Tibial nerve (tissue), 3 donors: ENCODE measurements at regions not wholly inside any gene's neighbourhood (a gene's known extent, or its start where the extent isn't known, plus 50 kb on each side); places are given as distances from the start of the nearest gene placed in this dataset.

Experiments used
- CTCF ChIP-seq, 5 experiments: fragments of 200-600 bp in 3 of 5; fragments of 450-650 bp in 2 of 5; sonication (generic) in 3 of 5; IDR thresholded peaks; one replicate each; pipeline ENCODE4 v1.5.1; 2016 to 2019; ENCODE audit warnings: antibody characterized with exemption in 5 of 5, mild to moderate bottlenecking in 3 of 5, moderate library complexity in 2 of 5
- POLR2A ChIP-seq, 2 donors: fragments of 450-650 bp; IDR thresholded peaks; one replicate each; pipeline ENCODE4 v1.6.1; 2017; ENCODE audit warnings: antibody characterized with exemption in 2 of 2, mild to moderate bottlenecking in 2 of 2, moderate library complexity in 2 of 2

DNA sequence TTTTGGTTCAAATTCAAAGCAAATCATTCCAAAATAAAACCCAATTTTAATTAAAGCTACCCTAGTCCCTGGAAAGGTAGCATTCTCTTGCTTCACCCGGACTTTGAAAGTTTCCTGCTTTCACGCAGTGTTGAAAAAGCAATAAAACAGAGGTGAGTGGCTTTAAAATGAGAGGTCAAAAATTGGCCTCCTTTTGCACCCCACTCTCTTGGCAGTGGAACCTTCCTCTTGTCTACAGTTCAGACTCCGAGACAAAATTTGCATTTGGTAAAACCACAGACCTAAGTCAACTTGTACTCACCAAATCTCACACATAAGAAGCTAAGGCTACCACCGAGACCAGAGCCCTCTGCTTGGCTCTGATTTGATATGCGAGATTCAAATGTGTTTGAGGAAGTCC lies 252.7 kb downstream of the TTLL7 start:
- TF ChIP-seq CTCF (IDR thresholded peaks at IDR 0.05) (no peak), POLR2A (IDR thresholded peaks at IDR 0.05) (no peak)
